NCI-H345 treated with DMSO at 0.1 percent for 48 hours (cell line): ENCODE measurements at regions not wholly inside any gene's neighbourhood (a gene's known extent, or its start where the extent isn't known, plus 50 kb on each side); places are given as distances from the start of the nearest gene placed in this dataset.

Experiments used
- DNase-seq: peaks from one replicate; lab custom pipeline; 2025; ENCODE audit not compliant: unreplicated experiment; lab: John Stamatoyannopoulos, UW

- no peak for DNase-seq
Observed at GRCh38 chr4:110878413-110878812, 255.5 kb upstream of the PITX2 start.

DNA sequence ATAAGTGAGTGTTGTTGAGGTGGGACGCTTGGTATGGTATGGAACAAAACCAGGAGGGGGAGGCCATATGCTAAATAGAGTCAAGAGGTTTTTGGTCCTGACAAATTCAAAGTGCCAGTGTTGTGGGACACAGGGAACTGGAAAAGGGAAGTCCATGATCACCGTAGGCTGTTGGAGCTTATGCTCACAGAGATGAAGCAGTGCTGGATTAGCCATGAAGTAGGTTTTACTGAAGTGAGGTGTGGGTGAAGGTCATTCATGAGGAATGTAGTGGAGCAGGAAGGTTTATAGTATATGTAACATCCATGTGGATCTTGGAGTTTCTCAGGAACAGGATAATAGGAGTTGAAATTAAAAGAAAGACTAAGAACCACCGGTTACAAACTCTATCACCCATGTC is 256.1 kb upstream of the PITX2 start:
- DNase-seq, result no peak

- no peak for DNase-seq
Observed at GRCh38 chr4:110886270-110886669, 263.4 kb upstream of the PITX2 start.

- DNase-seq, result no peak
Observed at GRCh38 chr4:110886856-110887255, 264.0 kb upstream of the PITX2 start.

DNA sequence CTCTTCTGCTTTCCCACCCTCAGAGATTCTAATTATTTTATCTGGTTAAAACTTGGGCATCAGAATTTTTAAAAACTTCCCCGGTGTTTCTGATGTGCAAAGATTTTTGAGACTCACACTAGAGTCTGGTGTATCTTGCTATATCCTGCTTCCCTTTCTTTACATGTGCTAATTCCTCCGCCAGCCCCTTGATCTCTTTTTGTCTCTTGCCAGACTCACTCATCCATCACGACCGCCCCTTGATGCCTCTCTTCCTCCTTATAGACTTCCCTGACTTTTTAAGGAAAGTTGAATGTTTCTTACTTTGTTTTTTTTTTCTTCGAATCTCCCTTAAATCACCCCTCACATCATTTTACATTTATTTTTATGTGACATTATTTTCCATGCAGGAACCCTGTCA is 274.9 kb upstream of the PITX2 start:
- DNase-seq, result no peak

DNA sequence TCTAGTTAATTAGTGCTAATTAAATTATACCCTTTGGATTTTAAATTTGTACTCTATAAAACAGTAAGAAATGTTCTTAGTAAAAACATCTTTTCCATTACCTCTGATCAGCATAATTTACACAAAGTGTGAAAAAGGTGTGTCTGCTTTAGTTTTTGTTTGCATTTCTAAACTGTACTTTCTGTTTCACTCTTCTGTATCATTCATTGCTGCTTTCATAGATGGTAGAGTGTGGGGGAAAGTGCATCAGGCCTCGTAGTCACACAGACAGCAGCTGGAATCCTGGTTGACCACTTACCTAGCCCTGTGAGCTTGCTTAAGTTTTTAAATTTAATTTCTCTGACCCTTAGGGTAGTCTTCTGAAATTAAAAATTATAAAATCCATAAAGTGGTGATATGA is 275.4 kb upstream of the PITX2 start:
- DNase-seq, result no peak

GRCh38 chr4:110900213-110900769 is 277.4 kb upstream of the PITX2 start:
- no peak for DNase-seq

GRCh38 chr4:110902500-110902899 is 279.6 kb upstream of the PITX2 start:
- DNase-seq, result no peak

DNA sequence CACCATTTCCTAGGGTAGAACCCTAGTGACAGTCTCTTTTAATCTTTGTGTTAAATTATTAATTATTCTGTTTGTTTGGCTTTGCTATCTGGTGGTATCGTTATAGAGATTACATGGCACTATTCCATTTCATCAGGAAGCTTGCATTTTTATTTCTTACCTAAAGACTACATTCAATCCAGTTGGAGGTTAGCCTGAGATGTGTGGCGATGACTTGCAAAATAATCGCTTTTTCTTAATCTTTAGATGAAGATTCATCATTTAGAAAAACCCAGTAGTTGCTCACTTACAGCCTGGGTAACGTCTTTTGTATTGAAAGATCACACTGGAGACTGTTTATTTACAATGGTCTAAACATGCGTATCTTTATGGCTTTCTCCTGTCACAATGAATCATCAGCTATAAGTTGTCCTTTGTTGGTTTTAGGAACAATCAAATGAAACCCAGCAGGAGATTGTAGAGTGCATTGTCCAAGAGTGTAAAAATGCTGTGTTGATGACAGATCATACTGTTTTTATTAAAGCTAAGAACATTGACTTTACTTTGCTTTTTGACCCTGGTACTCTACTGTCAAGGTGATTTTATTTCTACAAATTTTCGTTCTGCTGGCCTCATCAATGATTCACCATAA is 281.7 kb upstream of the PITX2 start:
- DNase-seq, result peak; percentile 12

DNA sequence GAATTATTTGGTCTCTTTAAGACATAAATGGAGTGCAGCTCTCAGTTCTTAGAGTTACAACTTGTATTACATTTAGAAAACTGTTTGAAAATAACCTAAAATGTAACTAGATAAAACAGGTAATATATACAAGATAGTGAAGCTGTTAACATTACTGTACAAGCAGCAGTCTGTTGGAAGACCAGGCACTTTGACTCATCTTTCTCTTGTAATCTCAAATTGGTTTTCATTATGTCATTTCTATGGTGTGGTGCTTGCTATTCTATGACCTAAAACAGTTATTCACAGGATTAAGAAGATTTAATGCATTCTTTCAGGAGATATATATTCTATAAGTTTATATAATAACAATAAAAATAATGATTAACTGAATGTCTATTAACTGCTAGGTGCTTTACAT is 282.5 kb upstream of the PITX2 start:
- DNase-seq, result no peak

GRCh38 chr4:110907801-110908313 is 285.0 kb upstream of the PITX2 start:
- DNase-seq, result no peak

DNA sequence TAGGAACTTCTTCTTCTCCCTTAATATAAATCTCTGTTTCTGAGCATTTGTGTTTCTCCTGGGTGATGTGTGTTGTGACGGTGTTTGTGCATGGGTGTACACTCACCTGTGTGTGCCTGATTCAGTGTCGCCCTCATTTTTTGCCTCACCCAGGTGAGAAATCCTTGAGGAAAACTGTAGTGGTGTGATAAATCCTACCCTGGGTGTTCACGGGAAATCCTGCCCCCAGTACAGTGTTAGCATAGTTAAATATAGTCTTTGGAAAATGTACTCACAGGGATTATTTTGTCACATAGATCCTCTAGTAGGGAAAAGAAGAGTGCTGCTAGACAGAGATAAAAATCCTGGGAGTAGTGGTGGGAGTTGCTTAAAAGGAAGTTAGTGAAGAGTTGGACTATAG is 291.9 kb upstream of the PITX2 start:
- DNase-seq, result no peak

DNA sequence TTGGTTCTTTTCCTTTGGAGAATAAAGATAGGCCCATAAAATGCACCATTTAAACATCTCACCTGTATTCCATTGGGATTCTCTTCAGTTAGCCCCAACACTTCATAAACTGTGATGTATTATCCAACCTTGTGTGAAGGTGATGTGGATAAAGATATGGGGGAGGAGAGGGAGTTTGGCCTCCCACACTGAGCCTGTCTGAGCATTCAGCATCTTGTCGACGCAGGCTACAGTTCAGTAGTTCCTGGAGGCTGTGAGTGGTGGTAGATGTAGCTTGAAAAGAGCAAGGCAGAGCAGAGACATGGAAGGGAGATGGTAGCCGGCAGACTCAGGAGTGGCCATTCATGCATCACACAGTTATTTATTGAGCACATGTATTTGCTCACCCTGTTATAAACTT is 292.4 kb upstream of the PITX2 start:
- DNase-seq, result no peak

- DNase-seq, result no peak
Observed at GRCh38 chr4:110916505-110916904, 293.6 kb upstream of the PITX2 start.

- no peak for DNase-seq
Observed at GRCh38 chr4:110917835-110918234, 295.0 kb upstream of the PITX2 start.

GRCh38 chr4:110920990-110921389 is 298.1 kb upstream of the PITX2 start:
- no peak for DNase-seq

GRCh38 chr4:110924761-110925160 is 301.9 kb upstream of the PITX2 start:
- no peak for DNase-seq

GRCh38 chr4:110926841-110927400 is 304.0 kb upstream of the PITX2 start:
- DNase-seq, result no peak

DNA sequence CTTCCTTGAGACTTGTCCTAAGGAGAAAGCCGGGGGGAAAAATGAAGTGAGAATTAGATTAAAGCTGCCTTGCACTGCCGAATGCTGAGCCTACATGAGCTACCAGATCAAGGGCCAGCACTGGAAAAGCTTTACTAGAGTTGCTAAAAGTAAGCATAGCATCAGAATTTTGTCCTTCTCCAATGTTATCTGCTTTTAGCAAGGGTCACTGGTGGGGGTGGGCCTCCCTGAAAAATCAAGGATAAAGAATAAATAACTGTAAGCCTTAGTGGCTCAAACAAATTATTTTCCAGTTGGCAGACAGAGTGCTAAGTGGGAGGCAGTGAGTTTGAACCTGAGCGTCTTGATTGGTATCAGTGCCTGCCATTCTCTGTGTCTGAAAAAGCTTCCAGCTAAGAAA is 310.5 kb upstream of the PITX2 start:
- DNase-seq, result no peak

DNA sequence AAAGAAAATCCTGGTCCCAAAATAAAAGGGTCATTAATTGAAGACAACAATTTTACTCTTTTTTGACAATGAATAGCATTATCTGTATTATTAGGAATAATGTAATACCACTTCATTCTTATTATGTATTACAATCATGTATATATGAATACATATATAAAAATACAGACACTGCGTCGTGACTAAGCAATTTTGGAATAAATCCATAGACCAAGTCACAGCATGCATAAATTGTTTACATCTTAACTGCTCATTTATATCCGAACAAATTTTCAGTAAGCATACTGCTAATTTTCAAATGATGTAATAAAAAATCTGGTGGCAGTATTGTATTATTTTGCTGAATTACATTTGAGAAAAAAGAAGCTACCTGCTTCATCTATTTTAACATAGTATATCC is 321.6 kb upstream of the PITX2 start:
- no peak for DNase-seq

DNA sequence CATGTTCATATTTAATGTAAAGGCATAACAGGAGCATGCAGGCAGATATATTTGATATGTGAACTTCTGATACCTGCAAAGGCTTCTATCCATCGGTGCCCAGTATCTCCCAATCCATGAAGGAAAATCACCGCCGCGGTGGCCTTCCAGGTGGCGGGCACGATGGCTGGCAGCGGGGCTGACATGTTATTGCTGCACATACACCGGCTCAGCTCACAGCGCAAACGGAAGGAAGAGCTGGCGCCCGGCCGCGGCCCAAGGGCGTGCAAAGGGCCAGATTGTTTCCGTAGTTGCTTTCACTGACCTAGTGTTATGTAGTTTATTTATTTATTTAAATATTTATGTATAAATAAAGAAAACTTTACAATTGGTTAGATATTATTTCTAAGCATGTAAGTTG is 322.7 kb upstream of the PITX2 start:
- DNase-seq, result no peak

- no peak for DNase-seq
Observed at GRCh38 chr4:110949542-110949941, 326.7 kb upstream of the PITX2 start.

DNA sequence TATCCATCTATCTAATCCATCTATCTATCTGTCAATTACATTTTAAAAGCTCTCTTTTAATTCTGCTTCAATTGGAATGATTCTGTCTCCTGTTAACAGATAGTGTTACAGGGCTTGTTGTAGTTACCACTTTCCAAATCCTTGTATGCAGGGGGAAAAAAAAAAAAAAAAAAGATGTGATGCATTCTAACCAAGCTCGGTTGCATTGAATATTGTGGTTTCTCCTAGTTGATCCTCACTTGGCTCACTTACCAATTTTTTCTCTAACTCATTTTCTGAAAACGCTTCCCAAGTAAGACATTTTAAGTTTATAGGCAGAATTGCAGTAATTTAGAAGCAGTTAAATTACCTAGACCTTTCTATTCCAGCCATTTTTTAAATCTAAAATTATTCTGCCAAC is 327.9 kb upstream of the PITX2 start:
- no peak for DNase-seq
